GM19023 (cell line): ENCODE measurements at regions not wholly inside any gene's neighbourhood (a gene's known extent, or its start where the extent isn't known, plus 50 kb on each side); places are given as distances from the start of the nearest gene placed in this dataset.
"Not testable (repeated sequence)": the region's sequence is repeated elsewhere in the genome, so short reads cannot be mapped to it uniquely, and the experiment has no call there.

ENCODE experiments used
- ATAC-seq: cut with Tn5 transposase; IDR thresholded peaks from one replicate; pipeline ENCODE4 v1.9.1; 2021; ENCODE audit warnings: mild to moderate bottlenecking, moderate library complexity; ENCODE audit not compliant: unreplicated experiment

DNA sequence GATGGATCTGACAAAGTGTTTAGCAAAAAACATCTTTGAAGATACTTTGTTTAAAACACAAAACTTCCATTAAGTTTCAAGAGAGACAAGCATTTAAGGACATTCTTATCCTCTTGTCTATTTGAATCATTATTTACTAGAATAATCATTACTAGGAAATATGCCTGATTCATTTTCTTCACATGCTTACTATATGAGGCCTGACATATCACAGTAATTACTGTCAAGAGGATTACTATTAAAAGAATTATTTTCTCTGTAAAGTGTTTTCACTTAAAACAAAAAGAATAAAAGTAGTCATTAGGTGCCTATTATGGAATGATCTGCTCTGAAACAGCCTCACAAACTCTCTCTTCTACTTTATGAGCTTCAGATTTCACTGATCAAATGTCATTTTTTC is 402.1 kb upstream of the MGAT4C start:
- ATAC-seq: no peak

DNA sequence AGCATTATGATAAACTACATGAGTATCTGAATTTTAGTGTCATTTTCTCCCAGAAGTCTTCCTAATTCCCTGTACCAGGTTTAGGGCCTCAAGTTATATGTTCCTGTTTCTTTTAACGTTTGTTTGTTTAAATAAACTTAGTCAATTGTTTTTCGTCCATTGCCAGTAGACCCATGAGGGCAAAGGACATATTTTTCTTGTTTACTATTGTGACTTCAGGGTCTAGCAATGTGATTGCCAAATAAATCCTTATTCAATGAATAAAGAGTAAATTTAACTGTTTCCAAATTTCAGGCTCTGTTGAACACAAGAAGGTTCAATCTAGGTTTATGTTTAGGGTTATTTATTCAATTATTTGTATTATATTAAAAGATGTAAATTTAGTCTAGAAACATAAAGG is 391.6 kb upstream of the MGAT4C start:
- no peak for ATAC-seq

- ATAC-seq: no peak
Measured at GRCh38 chr12:86634456-86635410, 378.5 kb upstream of the MGAT4C start.

GRCh38 chr12:86627001-86627400 is 370.8 kb upstream of the MGAT4C start:
- no peak for ATAC-seq

- ATAC-seq: no peak
Measured at GRCh38 chr12:86623267-86623666, 367.1 kb upstream of the MGAT4C start.

DNA sequence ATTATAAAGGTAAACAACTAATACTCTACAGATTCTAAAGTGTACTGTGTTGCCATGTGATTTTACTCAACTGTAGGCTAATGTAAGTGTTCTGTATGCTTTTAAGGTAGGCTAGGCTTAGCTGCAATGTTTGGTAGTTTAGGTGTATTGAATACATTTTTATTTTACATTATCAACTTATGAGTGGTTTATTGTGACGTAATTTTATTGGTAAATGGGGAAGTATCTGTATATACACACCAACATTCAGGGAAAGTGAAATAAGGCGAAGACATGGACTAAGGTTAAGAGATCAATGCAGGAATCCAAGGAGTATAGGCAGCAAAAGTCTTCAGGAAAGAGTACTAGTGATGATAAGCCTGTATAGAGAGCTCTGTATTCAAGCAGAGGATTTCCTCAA is 365.8 kb upstream of the MGAT4C start:
- no peak for ATAC-seq

DNA sequence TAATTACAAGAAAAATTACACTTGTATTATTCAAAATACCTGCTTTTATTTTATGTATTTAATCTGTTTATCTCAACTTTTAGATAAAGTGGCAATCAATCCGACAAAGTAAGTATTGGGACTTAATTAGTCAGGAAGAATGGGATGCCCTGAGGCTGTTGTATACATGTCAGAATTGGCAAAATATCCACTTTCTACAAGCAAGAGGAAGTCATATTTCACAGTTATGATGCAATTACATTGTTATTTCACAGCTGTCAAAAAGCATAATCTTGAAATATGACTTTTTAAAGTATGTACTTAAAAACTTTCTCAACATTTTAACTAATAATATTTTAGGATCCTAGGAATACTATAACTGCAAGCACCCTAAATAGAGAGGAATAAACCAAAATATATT is 357.1 kb upstream of the MGAT4C start:
- ATAC-seq: no peak

DNA sequence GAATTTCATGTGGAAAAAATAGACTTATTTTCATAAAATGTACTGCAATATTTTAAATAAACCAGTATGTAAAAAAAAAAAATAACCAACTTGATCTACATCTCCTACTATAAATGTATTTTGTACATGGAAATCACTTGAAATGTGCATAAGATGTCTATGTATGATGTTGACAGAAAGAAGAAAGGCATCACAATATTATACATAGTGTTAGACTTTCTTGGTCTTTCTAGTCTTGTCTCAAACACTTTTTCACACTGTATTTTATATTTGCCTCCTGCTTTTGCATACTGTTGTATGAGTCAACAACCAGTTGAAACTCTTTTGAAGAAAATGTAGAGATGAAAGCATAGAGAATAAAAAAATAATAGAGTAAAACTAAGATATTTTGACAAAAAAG is 352.4 kb upstream of the MGAT4C start:
- ATAC-seq: no peak

DNA sequence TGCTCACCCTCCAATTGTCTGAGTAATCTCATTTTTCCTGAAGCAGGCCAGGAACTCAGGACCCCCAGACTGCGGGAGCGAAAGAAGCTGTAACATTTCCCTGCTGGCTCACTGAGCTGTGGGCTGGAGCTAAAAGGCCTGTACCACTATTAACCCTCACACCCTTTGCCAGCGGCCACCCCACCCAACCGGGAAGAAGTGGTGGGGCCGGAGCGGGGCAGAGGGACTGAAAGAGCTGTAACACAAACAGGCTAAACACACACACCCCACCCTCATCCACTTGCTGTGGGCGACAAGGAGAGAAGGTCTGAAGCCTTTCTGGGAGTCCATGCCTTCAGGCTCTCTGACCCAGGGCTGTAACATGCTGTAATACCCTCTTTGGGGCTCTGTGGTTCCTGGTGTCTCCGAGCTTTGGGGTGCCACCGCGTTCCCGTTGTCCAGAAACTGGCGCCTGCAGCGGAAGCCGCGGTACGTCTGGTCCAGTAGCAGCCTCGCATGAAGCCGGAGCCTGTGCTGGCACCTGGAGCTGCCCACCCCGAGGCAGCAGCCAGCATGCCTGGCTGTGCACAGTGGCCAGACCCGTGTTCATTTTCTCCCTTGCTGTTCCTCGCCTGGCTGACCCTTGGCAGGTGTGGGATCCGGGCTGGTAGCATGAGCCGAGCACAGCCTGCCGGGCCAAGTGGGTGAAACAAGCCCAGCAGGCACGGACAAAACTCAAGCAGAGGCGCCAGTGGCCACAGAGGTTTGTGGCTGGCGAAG is 345.5 kb upstream of the MGAT4C start:
- ATAC-seq: no peak

- ATAC-seq: no peak
Measured at GRCh38 chr12:86600664-86601231, 344.6 kb upstream of the MGAT4C start.

- ATAC-seq: no peak
Measured at GRCh38 chr12:86597431-86597830, 341.2 kb upstream of the MGAT4C start.

DNA sequence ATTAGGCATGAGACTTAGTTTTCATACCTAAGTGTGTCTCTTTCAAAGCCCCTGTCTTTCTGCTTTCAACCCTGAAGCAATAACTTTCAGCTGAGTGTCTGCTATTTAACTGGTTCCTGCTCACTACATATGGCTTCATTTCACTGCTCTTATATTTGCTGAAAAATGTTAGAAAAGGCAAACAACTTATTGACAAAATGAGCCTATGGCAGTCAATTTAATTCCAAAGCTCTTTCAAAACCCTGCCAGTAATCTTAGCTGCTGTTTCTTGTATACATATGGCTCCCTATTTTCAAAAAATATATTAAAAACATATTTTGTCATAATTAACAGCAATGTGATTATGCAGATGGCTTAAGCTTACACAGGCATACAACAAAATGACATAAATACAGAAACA is 334.1 kb upstream of the MGAT4C start:
- no peak for ATAC-seq

GRCh38 chr12:86574143-86574542 is 318.0 kb upstream of the MGAT4C start:
- ATAC-seq: no peak

DNA sequence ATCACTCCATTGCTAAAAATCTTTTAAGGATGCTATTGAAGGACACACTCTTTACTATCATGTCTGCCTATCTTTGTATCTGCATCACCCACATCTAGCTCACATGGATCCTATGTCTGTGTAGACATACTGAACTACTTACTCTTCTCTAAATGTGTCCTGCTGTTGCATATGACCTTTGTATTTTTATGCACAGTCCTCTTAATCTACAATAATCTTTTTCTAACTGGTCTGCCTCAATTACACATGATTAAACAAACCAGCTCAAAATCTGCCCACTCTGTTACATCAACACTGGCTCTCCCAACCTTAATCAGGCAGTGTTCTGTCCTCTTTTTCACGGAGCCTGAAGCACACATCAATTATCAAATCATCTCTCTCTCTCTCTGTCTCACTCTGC is 316.3 kb upstream of the MGAT4C start:
- ATAC-seq: no peak

- ATAC-seq: no peak
Measured at GRCh38 chr12:86565038-86565437, 308.8 kb upstream of the MGAT4C start.

DNA sequence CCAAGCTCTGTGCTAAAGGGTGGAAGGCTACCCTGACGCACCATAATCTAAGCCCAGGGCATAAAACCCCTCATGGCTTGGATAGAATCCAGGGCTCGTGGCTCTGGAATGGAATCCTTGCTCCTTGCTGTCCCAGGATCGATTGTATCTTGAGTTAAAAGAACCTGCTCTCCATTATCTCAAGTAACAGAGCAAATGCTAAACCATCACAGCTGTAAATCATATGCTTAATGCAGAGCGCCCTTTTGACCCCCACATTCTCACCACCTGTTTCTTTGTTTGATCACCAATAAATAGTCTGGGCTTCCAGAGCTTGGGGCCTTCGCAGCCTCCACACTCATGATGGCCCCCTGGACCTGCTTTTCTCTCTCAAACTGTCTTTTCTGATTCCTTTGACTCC is 299.3 kb upstream of the MGAT4C start:
- not testable (repeated sequence) for ATAC-seq

DNA sequence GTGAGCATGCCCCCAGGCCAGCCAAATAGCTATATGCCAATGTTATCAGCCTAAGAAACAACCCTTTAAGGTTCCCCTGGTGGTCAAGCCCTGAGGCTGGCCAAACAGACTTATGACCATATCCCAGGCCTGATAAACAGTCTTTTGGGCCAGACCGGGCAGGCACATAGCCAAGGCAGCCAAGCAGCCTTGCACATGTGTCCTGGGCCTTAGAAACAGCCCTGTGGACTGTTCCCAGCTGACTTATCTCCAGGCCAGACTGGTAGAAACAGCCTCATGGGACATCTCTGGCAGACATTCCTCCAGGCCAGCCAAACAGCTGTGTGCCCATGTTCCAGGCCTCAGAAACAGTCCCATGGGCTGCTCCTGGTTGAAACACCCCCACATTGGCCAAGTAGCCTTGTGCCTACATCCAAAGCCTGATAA is 295.0 kb upstream of the MGAT4C start:
- no peak for ATAC-seq

DNA sequence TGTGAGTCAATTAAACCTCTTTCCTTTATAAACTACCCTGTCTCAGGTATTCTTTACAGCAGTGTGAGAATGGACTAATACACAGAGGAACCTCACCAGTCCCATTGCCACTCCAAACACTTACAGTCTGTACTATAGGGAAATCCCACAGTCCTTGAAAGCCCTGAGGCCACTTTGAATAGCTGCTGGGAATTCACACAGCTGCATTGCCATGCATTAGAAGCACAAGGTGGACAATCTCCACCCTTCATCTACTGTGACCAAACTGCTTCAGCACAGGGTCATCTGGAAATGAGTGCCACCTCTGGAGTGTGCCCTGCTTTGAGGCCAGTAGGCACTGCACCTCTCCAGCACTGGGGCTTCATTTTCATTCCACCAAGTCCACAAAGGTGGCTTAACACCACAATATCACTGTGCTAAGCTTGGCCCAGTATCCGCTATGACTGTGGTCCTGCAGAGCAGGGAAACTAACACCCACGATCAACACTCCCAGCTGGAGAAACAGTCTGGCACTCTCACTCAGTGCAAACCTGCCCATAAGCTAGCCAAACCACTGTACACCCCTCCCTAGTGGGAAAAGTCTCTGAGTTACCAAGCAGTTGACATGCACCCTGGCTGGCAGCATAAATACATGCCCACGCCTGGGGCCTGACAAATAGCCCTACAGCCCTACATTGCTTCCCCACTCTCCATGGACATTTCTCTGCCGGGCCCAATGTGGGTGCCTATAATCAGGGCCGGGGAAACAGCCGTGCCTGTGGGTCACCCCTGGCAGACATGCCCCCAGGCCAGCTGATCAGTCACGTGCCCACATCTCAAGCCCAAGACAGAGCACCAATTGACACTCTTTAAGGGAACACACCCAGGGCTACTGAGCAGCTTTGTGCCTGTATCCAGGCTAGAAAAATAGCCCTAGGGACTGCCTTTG is 294.3 kb upstream of the MGAT4C start:
- ATAC-seq: no peak

GRCh38 chr12:86543716-86544115 is 287.5 kb upstream of the MGAT4C start:
- ATAC-seq: no peak

DNA sequence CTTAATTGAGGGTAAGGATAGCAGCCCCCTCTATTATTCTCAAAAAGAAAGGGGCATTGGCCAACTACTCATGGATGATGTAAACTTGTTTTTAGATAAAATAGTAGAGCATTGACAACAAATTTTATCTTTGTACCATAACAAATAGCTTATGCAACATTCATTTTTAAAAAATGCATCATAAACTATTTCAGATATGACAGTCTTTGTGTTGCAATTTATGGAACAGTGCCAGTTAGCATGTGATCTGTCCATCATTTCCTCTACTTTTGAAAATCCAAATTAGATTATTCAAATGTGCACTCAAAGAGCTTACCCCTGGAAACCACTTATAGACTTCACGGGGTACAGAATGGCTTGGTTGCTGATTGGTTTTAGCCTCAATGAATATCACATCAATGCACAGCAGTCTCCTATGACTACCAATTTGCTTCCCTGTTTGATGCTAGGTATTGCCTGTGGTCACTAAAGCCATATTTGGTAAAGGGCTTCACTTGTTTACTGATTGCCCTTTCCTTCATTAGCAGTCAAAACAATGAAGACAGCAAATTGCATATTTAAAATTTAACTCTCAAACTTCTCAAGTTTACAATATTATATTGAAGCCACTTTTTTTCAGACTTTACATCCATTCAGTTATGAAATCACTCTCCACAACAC is 274.9 kb upstream of the MGAT4C start:
- no peak for ATAC-seq
